ENCODE measurements at regions not wholly inside any gene's neighbourhood (a gene's known extent, or its start where the extent isn't known, plus 50 kb on each side); places are given as distances from the start of the nearest gene placed in this dataset.

DNA sequence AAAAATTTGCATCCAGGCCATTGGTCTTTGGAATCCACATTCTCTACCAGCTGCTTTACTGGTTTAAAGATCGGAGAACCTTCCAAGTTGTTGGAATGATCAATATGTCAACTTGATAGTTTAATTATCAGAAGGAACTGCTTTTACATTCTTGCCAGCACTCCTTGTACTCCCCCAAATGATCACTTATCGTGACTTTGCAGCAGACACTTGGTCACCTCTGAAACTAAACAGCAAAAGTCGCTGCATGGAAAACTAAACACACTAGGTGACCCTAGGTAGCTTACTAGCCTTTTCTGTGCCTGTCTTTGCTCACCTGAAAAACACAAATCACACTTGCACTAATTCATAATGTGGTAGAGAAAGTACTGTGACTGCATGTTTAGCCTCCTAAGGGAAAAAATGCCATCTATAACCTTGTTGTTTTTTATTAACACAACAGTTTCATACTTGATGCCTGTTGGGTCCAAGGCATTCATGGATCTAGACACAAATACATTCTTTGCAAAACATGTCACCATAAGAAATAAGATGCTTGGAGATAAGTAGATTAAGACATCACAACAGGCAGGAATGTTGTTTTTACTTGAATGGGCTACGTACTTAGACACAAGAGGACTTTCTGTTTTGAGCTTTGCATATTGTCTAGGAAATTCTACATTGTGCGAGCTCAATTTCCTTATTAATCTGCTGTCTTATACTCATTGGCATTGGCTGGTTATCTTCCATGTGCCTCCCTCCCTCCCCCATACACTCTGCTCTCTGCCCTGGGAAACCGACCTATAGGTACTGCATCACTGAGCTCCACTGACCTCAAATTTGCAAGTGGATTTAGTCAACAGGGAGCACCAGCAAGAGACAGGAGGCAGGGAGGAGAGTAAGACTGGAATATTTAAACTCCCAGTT lies 219.1 kb upstream of the STK17B start:
- no peak for DNase-seq (ENCODE audit: extremely low spot score in 2 of 2)
- TF ChIP-seq POLR2AphosphoS5 (IDR thresholded peaks at IDR 0.05; ENCODE audit: insufficient read depth in 1 of 2, low read depth in 1 of 2) (no peak), POLR2A (IDR thresholded peaks at IDR 0.05) (no peak)
- TF ChIP-seq, protein P1, sequence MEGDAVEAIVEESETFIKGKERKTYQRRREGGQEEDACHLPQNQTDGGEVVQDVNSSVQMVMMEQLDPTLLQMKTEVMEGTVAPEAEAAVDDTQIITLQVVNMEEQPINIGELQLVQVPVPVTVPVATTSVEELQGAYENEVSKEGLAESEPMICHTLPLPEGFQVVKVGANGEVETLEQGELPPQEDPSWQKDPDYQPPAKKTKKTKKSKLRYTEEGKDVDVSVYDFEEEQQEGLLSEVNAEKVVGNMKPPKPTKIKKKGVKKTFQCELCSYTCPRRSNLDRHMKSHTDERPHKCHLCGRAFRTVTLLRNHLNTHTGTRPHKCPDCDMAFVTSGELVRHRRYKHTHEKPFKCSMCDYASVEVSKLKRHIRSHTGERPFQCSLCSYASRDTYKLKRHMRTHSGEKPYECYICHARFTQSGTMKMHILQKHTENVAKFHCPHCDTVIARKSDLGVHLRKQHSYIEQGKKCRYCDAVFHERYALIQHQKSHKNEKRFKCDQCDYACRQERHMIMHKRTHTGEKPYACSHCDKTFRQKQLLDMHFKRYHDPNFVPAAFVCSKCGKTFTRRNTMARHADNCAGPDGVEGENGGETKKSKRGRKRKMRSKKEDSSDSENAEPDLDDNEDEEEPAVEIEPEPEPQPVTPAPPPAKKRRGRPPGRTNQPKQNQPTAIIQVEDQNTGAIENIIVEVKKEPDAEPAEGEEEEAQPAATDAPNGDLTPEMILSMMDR (IDR thresholded peaks at IDR 0.05), result no peak
- intact Hi-C loops (cut with DNase I), result no loop called here
- H3K4me3 ChIP-seq, result no peak overlapping the region
- H3K9me3 ChIP-seq, result no peaks in the 10 kb centered on the region
- no peak overlapping the region for H3K27ac ChIP-seq
- no peaks in the 10 kb centered on the region for H3K4me1 ChIP-seq
- H3K36me3 ChIP-seq, result no peaks in the 10 kb centered on the region
- H3K27me3 ChIP-seq, result no peaks in the 10 kb centered on the region

GRCh38 chr2:196391149-196391479 lies 219.7 kb upstream of the STK17B start:
- Histone ChIP-seq H3K4me3 (no peak overlapping the region), H3K4me1 (no peaks in the 10 kb centered on the region), H3K36me3 (no peaks in the 10 kb centered on the region), H3K9me3 (no peaks in the 10 kb centered on the region), H3K27me3 (no peaks in the 10 kb centered on the region), H3K27ac (no peak overlapping the region)
- no peak for DNase-seq (ENCODE audit: extremely low spot score in 2 of 2)
- intact Hi-C loops (cut with DNase I), result no loop called here
- TF ChIP-seq POLR2AphosphoS5 (IDR thresholded peaks at IDR 0.05; ENCODE audit: insufficient read depth in 1 of 2, low read depth in 1 of 2), result no peak
- TF ChIP-seq, protein P1 (IDR thresholded peaks at IDR 0.05), result no peak
- no peak for TF ChIP-seq POLR2A (IDR thresholded peaks at IDR 0.05)

- H3K36me3 ChIP-seq, result no peaks in the 10 kb centered on the region
- no peak for DNase-seq (ENCODE audit: extremely low spot score in 2 of 2)
- no peak for TF ChIP-seq POLR2AphosphoS5 (IDR thresholded peaks at IDR 0.05; ENCODE audit: insufficient read depth in 1 of 2, low read depth in 1 of 2)
- TF ChIP-seq, protein P1 (IDR thresholded peaks at IDR 0.05), result no peak
- no peak for TF ChIP-seq POLR2A (IDR thresholded peaks at IDR 0.05)
- H3K4me1 ChIP-seq, result peaks cover 4% of the 10 kb centered on the region
- intact Hi-C loops (cut with DNase I), result no loop called here
- H3K9me3 ChIP-seq, result no peaks in the 10 kb centered on the region
- no peak overlapping the region for H3K27ac ChIP-seq
- H3K4me3 ChIP-seq, result no peak overlapping the region
- no peaks in the 10 kb centered on the region for H3K27me3 ChIP-seq
These were observed 227.7 kb upstream of the STK17B start for GRCh38 chr2:196399096-196399495.

DNA sequence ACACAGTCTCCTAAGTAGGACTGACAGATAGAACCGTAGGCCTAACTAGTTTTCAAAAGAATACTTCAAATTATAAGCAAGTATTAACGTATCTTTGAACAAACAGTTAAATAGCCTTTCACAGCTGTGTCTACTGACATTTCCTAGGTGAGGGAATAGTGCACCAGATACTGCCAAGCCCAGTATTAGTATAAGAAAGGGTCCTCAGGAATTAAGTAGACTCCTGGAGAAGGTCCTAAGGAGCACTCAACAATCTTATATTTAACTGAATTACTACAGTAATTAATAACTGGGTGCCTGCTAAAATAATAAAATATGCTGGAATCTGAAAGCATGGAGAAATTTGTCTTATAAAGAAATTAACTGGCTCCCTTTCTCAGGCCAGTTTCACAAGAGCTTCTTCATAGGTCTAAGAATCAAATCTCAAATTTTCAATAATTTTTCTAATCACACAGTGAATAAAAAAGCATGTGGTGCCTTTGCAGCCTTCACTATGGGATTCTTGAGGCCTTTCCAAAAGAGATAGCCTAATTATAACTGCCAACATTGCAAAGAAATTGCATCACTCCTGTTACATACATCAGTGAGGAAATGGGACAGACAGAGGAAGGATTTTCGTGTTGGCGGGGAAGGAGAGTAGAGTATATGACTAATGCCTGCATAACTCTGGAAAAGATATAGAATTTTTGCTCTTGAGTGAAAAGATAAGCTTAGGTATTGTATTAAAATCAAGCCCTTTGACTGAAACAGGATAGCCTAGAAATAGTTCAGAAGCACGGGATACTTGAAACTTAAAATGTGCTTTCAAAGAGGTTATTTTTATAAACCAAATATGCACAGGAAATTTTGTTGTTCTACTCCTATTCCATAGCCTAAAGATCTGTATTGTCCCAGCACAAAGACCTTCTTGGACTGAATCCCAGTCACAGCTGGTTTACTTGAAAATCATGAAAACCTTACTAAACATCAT lies 228.6 kb upstream of the STK17B start:
- no peak for TF ChIP-seq POLR2AphosphoS5 (IDR thresholded peaks at IDR 0.05; ENCODE audit: insufficient read depth in 1 of 2, low read depth in 1 of 2)
- TF ChIP-seq POLR2A (IDR thresholded peaks at IDR 0.05), result no peak
- TF ChIP-seq, protein P1 (IDR thresholded peaks at IDR 0.05), result no peak
- H3K4me1 ChIP-seq, result peaks cover 4% of the 10 kb centered on the region
- no peak overlapping the region for H3K27ac ChIP-seq
- H3K27me3 ChIP-seq, result no peaks in the 10 kb centered on the region
- H3K9me3 ChIP-seq, result no peaks in the 10 kb centered on the region
- H3K4me3 ChIP-seq, result no peak overlapping the region
- no peak for DNase-seq (ENCODE audit: extremely low spot score in 2 of 2)
- no peaks in the 10 kb centered on the region for H3K36me3 ChIP-seq
- intact Hi-C loops (cut with DNase I), result no loop called here

Data from vagina (tissue), 2 donors.